ENCODE measurements at regions not wholly inside any gene's neighbourhood (a gene's known extent, or its start where the extent isn't known, plus 50 kb on each side); places are given as distances from the start of the nearest gene placed in this dataset.

GRCh38 chr2:142190805-142191204 is 60.0 kb upstream of the LRP1B start:
- TF ChIP-seq CTCF (IDR thresholded peaks at IDR 0.05) (no peak), POLR2AphosphoS5 (IDR thresholded peaks at IDR 0.05; ENCODE audit: low read depth, low read length) (no peak)
